ENCODE measurements at regions not wholly inside any gene's neighbourhood (a gene's known extent, or its start where the extent isn't known, plus 50 kb on each side); places are given as distances from the start of the nearest gene placed in this dataset.

DNA sequence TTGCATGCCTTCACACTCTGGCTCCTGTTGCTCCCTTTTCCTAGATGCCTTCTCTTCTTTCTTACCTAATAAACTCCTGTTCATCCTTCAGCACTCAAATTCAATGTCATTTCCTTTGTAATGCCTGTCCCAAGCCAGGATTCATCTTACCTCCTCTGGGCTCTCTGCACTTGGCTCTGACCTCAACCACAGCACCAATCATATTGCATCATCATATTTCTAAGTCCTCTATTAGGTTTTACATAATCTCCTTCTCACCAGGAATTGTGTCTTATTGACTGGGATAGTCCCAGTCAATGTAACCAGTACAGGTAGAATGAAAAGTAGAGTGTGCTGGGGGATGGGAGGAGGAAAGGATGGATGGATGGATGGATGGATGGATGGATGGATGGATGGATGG is 187.1 kb downstream of the NRP2 start:
- Histone ChIP-seq H3K36me3 (ENCODE audit: low read depth) (no peaks in the 10 kb centered on the region), H3K9me3 (no peaks in the 10 kb centered on the region), H3K4me1 (ENCODE audit: low read depth) (no peaks in the 10 kb centered on the region), H3K4me3 (no peak overlapping the region)
- intact Hi-C loops (cut with DNase I, micrococcal nuclease), result no loop called here
- TF ChIP-seq, protein P1, sequence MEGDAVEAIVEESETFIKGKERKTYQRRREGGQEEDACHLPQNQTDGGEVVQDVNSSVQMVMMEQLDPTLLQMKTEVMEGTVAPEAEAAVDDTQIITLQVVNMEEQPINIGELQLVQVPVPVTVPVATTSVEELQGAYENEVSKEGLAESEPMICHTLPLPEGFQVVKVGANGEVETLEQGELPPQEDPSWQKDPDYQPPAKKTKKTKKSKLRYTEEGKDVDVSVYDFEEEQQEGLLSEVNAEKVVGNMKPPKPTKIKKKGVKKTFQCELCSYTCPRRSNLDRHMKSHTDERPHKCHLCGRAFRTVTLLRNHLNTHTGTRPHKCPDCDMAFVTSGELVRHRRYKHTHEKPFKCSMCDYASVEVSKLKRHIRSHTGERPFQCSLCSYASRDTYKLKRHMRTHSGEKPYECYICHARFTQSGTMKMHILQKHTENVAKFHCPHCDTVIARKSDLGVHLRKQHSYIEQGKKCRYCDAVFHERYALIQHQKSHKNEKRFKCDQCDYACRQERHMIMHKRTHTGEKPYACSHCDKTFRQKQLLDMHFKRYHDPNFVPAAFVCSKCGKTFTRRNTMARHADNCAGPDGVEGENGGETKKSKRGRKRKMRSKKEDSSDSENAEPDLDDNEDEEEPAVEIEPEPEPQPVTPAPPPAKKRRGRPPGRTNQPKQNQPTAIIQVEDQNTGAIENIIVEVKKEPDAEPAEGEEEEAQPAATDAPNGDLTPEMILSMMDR (IDR thresholded peaks at IDR 0.05), result no peak
- DNase-seq (no peak), ATAC-seq (no peak)

DNA sequence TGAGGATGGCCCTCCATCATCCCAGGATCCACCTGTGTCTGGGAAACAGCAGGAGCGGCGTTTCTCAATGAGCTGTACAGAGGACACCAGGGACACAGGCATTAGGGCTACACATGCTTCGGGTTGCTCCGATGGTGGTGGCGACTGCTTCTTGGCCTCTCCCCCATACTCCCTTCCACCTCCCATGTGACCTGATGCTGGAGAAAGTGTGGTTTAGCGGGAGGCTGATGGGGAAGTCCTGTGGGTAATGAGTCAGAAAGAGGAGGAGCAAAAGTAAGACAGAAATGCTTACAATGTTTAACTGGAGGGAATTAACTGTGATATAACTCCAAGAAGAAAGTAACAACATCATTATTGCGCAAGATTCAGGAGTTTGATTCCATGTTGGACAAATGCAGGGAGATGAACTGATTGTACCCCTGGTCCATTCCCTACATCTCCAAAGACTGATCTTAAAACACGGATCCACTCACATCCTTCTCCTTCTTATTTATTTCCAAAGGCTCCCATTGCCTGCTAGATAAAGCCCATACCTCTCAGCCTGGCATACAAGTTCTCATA is 186.6 kb downstream of the NRP2 start:
- H3K9me3 ChIP-seq, result no peaks in the 10 kb centered on the region
- no peak for DNase-seq
- intact Hi-C loops (cut with DNase I, micrococcal nuclease), result no loop called here
- ATAC-seq, result peak; percentile 38
- H3K4me1 ChIP-seq (ENCODE audit: low read depth), result no peaks in the 10 kb centered on the region
- H3K4me3 ChIP-seq, result no peak overlapping the region
- TF ChIP-seq, protein P1 (IDR thresholded peaks at IDR 0.05), result no peak
- H3K36me3 ChIP-seq (ENCODE audit: low read depth), result no peaks in the 10 kb centered on the region

DNA sequence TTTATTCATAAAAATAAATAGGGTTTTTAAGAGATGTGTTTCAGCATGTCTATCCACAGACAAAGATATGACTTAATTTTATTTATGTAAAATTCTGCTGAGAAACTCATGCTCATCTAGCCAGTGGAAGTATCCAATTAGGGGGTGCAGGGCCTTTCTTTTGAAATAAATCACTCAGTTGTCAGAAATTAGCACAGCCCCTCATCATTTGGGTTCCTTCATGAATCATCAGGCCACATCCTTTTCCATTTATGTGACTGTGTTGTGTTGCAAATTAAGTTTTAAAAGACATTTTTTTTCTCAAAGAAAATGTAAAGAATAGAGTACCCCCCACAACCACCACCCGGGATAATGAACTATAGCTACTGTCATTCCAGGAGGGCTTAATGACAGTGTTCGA is 185.8 kb downstream of the NRP2 start:
- Histone ChIP-seq H3K4me1 (ENCODE audit: low read depth) (no peaks in the 10 kb centered on the region), H3K36me3 (ENCODE audit: low read depth) (no peaks in the 10 kb centered on the region), H3K9me3 (no peaks in the 10 kb centered on the region), H3K4me3 (no peak overlapping the region)
- ATAC-seq, result no peak
- TF ChIP-seq, protein P1 (IDR thresholded peaks at IDR 0.05), result no peak
- DNase-seq, result no peak
- intact Hi-C loops (cut with DNase I, micrococcal nuclease), result no loop called here

DNA sequence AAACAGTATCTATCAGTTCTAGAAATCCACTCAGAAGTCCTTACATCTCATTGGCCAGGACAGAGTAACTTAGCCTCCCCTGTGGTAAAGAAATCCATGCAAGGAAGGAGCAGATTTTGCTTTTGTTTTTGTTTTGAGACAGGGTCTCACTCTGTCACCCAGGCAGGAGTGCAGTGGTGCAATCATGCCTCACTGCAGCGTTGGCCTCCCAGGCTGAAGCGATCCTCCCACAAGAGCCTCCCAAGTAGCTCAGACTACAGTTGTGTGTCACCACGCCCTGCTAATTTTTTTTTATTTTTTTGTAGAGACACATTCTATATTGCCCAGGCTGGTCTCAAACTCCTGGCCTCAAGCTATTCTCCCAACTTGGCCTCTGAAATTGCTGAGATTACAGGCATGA is 185.1 kb downstream of the NRP2 start:
- Histone ChIP-seq H3K9me3 (no peaks in the 10 kb centered on the region), H3K4me3 (no peak overlapping the region), H3K36me3 (ENCODE audit: low read depth) (no peaks in the 10 kb centered on the region), H3K4me1 (ENCODE audit: low read depth) (no peaks in the 10 kb centered on the region)
- DNase-seq (no peak), ATAC-seq (no peak)
- TF ChIP-seq, protein P1 (IDR thresholded peaks at IDR 0.05), result no peak
- intact Hi-C loops (cut with DNase I, micrococcal nuclease), result no loop called here

DNA sequence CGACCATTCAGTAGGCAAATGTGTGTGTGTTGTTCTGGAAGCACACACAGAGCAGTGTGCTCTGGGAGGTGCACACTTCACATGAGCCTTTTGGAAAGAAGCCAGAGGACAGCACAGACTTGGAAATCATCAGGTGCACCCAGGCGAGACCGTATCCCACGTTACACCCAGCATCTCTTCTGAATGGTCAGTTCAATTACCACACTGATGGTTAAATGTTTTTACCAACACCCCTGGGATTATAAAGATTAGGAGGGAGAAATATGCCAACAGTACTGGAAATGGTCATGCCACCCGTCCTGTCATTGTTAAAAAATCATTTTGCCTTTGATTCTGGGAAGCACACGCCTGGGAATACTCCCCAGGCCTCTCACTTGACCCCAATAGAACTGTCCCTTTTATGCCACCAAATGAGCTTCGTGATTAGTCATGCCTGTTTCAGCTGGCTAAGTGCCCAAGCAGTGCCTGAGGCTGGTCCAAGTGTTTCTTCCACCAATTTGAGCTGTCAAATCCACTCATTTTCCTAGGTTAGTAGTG is 183.7 kb downstream of the NRP2 start:
- ATAC-seq (no peak), DNase-seq (no peak)
- Histone ChIP-seq H3K9me3 (no peaks in the 10 kb centered on the region), H3K36me3 (ENCODE audit: low read depth) (no peaks in the 10 kb centered on the region), H3K4me1 (ENCODE audit: low read depth) (no peaks in the 10 kb centered on the region), H3K4me3 (no peak overlapping the region)
- TF ChIP-seq, protein P1 (IDR thresholded peaks at IDR 0.05), result no peak
- intact Hi-C loops (cut with DNase I, micrococcal nuclease), result no loop called here

DNA sequence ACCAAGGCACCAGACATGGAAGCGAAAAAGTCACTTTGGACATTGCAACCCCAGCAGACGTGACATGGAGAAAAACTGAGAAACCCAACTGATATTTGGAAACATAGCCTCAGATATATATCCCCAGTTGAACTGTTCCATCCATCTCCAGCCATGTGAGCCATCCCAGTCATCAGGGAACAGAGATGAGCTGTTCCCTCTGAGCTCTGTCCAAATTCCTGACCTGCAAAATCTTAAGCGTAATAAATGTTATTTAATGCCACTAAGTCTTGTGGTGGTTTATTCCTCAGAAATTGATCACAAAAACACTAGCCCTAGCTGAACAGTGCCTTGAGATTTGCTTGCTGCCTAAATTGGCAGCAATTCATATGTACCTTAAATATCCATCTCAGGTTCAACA is 182.8 kb downstream of the NRP2 start:
- no peaks in the 10 kb centered on the region for H3K4me1 ChIP-seq (ENCODE audit: low read depth)
- DNase-seq (no peak), ATAC-seq (no peak)
- H3K36me3 ChIP-seq (ENCODE audit: low read depth), result no peaks in the 10 kb centered on the region
- intact Hi-C loops (cut with DNase I, micrococcal nuclease), result no loop called here
- no peak overlapping the region for H3K4me3 ChIP-seq
- H3K9me3 ChIP-seq, result no peaks in the 10 kb centered on the region
- TF ChIP-seq, protein P1 (IDR thresholded peaks at IDR 0.05), result no peak
